DOHH2 (cell line): ENCODE measurements at regions not wholly inside any gene's neighbourhood (a gene's known extent, or its start where the extent isn't known, plus 50 kb on each side); places are given as distances from the start of the nearest gene placed in this dataset.
"Not testable (repeated sequence)": the region's sequence is repeated elsewhere in the genome, so short reads cannot be mapped to it uniquely, and the experiment has no call there.

Experiments used
- EZH2phosphoT487 ChIP-seq: fragments of 200-600 bp; sonication (generic); IDR thresholded peaks from 2 replicates; pipeline ENCODE4 v1.6.1; 2017; ENCODE audit warnings: borderline replicate concordance, mild to moderate bottlenecking, antibody characterized with exemption, low read length, moderate library complexity, mixed read lengths
- TF ChIP-seq, protein P1 (sequence below): fragments of 200-600 bp; sonication (generic); IDR thresholded peaks from one replicate; pipeline ENCODE4 v1.5.1; 2014; ENCODE audit warnings: antibody characterized with exemption, mild to moderate bottlenecking, low read depth, low read length; ENCODE audit not compliant: poor library complexity, severe bottlenecking

DNA sequence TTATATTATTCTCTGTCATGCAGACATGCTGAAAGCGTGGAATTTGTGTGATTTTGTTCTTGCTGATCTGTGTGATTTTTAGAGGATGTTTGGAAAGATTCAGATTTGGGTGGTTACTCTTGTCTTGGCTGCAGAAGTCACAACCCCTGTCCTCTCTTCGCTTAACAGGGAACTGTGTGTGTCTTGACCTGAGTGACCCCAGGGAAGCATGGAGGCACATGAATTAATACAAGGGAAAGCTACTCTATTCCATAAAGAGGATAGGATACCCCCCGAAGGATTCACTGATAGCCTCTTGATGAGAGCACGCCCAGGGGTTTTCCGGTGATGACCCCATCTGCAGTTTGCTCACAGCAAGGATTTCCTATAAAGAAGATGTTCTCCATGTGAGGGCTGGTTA lies 168.8 kb upstream of the ZNF469 start:
- TF ChIP-seq, protein P1, sequence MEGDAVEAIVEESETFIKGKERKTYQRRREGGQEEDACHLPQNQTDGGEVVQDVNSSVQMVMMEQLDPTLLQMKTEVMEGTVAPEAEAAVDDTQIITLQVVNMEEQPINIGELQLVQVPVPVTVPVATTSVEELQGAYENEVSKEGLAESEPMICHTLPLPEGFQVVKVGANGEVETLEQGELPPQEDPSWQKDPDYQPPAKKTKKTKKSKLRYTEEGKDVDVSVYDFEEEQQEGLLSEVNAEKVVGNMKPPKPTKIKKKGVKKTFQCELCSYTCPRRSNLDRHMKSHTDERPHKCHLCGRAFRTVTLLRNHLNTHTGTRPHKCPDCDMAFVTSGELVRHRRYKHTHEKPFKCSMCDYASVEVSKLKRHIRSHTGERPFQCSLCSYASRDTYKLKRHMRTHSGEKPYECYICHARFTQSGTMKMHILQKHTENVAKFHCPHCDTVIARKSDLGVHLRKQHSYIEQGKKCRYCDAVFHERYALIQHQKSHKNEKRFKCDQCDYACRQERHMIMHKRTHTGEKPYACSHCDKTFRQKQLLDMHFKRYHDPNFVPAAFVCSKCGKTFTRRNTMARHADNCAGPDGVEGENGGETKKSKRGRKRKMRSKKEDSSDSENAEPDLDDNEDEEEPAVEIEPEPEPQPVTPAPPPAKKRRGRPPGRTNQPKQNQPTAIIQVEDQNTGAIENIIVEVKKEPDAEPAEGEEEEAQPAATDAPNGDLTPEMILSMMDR = not testable (repeated sequence)
- not testable (repeated sequence) for TF ChIP-seq EZH2phosphoT487
